ENCODE measurements at regions not wholly inside any gene's neighbourhood (a gene's known extent, or its start where the extent isn't known, plus 50 kb on each side); places are given as distances from the start of the nearest gene placed in this dataset.

DNA sequence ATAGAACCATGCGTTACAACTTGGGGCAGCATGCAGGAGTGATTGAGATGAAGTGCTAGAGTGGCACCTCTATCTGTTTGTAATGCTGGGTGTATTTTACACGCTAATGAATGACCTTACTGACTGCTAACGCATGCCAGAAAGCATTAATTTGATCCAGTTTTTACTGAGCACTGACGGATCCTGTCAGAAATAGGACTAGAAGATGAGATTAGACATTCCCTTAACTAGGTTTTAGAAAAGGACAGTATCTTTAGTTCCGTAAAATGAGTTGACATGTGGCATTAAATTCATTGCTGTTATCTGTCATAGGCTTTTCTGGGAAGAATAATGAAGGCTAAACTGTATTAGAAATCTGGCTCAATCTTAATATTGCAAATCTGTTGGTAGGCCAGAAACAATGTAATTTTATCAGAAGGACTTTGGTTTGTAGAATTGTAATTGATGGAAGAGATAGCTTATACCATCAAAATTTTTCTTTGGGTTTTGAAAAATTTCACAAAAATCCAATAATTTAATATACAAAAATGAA lies 140.4 kb upstream of the WDFY3 start:
- TF ChIP-seq POLR2AphosphoS5 (IDR thresholded peaks at IDR 0.05) = no peak
- TF ChIP-seq, protein P1, sequence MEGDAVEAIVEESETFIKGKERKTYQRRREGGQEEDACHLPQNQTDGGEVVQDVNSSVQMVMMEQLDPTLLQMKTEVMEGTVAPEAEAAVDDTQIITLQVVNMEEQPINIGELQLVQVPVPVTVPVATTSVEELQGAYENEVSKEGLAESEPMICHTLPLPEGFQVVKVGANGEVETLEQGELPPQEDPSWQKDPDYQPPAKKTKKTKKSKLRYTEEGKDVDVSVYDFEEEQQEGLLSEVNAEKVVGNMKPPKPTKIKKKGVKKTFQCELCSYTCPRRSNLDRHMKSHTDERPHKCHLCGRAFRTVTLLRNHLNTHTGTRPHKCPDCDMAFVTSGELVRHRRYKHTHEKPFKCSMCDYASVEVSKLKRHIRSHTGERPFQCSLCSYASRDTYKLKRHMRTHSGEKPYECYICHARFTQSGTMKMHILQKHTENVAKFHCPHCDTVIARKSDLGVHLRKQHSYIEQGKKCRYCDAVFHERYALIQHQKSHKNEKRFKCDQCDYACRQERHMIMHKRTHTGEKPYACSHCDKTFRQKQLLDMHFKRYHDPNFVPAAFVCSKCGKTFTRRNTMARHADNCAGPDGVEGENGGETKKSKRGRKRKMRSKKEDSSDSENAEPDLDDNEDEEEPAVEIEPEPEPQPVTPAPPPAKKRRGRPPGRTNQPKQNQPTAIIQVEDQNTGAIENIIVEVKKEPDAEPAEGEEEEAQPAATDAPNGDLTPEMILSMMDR (IDR thresholded peaks at IDR 0.05) = no peak
